ENCODE measurements at regions not wholly inside any gene's neighbourhood (a gene's known extent, or its start where the extent isn't known, plus 50 kb on each side); places are given as distances from the start of the nearest gene placed in this dataset.
"Not testable (repeated sequence)": the region's sequence is repeated elsewhere in the genome, so short reads cannot be mapped to it uniquely, and the experiment has no call there.

DNA sequence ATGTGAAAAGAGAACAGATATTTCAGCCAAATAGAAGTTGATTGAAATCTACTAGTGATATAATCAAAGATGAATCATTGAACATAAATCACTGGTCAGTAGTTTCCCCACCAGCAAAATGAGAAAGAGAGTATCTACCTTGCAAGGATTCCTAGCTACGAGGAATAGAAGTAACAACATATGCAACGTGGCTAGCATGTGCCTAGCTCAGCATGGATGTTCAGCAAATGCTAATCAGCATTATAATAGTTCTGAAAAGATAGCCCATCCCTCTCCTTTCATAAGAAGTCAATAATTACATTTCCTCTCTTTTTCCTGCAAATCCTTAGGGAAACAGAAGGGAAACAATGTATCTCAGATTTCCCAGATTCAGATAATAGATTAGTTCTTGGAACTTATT, 417.2 kb downstream of the SATB2 start:
- intact Hi-C loops (cut with DNase I): no loop called here
- DNase-seq: no peak

DNA sequence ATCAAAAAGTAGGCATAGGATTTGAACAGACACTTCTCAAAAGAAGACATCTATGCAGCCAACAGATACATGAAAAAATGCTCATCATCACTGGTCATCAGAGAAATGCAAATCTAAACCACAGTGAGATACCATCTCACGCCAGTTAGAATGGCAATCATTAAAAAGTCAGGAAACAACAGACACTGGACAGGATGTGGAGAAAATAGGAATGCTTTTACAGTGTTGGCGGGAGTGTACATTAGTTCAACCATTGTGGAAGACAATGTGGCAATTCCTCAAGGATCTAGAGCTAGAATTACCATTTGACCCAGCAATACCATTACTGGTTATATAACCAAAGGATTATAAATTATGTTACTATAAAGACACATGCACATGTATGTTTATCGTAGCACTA, 424.0 kb downstream of the SATB2 start:
- DNase-seq; intact Hi-C loops (cut with DNase I): not testable (repeated sequence)

DNA sequence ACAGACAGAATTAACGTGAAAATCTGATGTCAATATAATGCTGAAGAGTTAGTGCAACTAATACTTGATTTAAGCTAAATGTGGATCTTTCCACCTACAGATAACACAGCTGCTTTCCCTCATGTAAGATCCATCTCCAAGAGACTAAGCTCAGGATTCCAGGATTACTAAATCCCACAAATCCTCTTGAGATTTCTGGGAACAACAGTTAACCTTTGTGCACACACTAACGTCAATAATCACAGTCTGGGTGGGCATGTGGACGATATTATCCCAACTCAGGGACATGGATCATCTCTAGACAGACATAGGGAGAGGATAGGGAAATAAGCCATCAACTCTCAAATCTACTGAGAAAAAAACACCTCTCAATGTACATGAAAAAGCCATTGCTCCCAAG, 432.6 kb downstream of the SATB2 start:
- intact Hi-C loops (cut with DNase I): no loop called here

DNA sequence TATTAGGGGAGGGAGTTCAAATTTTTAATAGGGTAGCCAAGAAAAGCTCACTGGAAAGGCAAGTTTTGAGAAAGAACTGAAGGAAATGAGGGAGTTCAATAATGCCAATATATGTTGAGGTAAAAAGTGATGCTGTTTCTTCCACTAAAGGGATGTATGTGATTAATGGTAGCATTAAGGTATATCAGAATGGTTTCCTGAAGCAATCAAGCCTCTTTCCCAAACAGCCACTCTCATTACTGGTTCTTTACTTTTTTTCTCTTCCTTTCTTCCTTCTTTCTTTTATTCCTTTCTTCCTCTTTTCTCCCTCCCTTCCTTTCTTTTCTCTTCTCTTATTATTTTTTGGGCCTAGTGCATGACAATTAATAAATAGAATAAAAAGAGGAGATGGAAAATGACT, 433.5 kb downstream of the SATB2 start:
- DNase-seq: no peak
- intact Hi-C loops (cut with DNase I): loop anchor here (5.0 kb wide), 1 partner anchor 438 kb away; no protein-coding TSS in a partner anchor

More for the DNA sequence above, 432.6 kb downstream of the SATB2 start:
- DNase-seq: no peak

DNA sequence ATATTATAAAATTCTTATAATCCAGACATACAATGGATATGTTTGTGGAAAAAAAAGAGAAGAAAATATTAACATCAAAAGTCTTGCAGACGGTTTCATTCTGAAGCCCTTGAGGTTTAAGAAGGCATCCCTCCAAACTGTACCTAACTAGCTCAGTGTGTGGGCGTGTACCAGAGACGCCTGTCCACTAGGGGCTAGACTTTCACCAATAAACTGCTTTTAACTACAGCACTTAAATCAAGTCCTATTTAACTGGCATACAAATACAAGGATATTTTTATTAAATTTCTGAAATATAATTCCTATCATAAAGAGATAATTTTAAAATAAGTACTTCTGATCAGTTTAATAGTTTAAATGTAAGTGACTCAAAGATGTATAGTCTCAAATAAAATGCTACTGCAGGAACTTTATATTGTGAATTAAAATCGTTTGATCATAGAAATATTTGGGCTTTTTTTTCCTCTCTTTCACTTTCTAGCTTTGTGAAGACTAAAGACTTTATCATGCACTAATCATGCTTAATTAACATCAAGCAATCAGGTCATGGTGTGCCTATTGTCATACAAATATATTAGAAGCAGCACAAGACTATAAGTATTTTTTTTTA, 437.7 kb downstream of the SATB2 start:
- intact Hi-C loops (cut with DNase I): loop anchor here (5.0 kb wide), 1 partner anchor 442 kb away; no protein-coding TSS in a partner anchor
- peak in 1 of 10 donors; percentile 29 for DNase-seq

DNA sequence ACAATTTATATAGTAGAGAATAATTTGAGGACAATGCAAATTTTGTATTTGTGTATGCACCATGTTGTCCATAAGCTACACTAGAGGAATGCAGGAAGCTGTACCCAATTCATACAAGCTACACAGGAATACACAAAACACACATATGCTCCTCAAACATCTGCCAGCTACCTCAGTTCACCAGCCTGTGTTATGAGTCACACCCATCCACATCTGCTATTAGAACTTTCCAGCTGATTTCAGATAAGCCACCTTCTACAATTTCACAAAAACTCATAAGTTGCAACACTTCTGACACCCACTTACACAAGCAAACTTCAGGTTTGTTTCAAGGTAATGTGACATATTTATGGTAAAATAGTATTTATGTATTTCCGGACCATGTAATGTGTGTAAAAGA, 438.9 kb downstream of the SATB2 start:
- intact Hi-C loops (cut with DNase I): no loop called here
- no peak for DNase-seq

DNA sequence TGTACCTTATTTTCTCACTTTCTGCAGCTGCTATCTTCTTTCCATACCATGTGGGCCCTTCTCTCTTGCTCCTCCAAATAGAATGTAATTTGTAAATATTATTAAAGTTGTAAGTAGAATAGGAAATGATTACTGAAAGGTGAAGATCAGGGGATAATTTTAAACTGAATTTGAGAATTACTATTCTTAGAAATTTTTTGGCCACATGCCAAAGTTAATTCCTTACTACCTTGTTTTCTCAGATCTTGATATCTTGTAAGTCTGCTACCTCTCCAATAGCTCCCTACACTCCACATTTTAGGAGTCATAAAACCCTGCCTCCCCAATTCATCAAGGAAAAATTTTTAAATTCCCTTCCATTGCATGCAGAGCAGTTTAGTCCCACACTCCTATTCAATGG, 442.7 kb downstream of the SATB2 start:
- intact Hi-C loops (cut with DNase I): no loop called here
- DNase-seq: no peak

DNA sequence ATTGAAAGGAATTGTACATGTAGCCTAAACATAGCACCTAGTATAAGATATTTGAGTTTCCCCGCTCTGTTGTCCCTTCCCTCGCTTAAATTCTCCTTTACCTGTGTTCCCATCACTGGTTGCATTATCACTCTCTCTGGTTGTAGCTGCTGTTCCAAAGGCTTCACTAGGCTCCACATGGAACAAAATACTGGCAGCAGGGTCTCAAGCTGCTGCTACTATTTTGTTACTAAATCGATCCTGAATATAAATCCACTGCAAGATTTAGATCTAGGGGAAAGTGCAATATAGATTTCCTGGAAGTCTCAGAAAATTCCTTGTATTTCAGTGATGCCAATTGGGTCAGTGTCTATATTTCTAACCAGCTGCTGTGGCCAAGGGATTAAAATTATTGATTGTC, 443.5 kb downstream of the SATB2 start:
- intact Hi-C loops (cut with DNase I): no loop called here
- no peak for DNase-seq

DNA sequence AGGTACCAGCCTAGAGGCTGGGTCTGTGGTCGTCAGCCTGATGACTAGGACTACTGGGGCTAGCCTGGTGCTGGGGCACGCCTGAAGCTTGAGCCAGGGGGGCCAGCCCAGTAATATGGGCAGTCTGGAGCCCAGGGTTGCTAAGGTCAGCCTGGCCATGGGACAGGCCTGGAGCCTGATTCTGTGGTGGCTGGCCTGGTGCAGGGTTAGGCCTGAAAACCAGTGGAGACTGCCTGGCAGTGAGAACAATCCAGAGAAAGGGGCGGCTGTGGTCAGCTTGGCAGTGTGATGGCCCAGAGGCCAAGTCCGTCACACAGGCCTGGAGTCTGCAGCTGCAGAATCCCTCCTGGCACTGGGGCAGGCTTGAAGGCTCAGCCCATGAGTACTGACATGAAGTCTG, 445.8 kb downstream of the SATB2 start:
- intact Hi-C loops (cut with DNase I): no loop called here

DNA sequence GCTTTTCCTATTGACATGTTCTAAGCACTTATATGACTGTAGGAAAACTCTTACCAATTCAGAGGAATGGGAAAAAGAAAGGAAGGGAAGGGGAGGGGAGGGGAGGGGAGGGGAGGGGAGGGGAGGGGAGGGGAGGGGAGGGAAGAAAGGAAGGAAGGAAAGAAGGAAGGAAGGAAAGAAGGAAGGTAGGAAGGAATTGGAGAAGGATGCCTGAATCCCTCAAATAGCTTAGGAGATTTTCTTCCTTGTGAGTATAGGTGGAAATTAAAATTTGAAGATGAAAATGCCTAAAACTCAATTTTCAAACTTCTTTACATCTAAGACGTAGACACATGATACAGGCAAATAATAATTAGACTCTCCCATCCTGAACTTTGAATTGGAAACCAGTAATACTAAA, 463.1 kb downstream of the SATB2 start:
- intact Hi-C loops (cut with DNase I): no loop called here
- DNase-seq: no peak

More for the DNA sequence above, 445.8 kb downstream of the SATB2 start:
- peak in 1 of 10 donors; percentile 59 for DNase-seq

DNA sequence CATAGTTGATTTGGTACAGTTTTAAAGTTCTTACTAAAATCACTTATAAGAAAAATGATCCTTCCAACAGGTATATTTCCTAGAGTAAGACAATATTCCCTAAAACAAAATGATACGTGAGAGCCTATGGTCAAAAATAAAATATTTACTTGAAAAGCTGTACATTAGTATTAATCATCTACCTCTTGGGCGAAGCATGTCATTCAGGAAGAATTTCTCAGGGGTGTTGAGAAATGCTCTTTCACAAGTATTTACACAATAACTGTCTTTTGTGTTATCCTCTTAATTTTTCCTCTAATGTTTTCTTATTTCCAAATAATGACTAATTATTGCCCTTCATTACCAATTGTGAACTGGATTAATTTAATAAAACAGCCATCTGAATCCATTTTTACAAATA, 466.3 kb downstream of the SATB2 start:
- intact Hi-C loops (cut with DNase I): no loop called here
- DNase-seq: no peak

DNA sequence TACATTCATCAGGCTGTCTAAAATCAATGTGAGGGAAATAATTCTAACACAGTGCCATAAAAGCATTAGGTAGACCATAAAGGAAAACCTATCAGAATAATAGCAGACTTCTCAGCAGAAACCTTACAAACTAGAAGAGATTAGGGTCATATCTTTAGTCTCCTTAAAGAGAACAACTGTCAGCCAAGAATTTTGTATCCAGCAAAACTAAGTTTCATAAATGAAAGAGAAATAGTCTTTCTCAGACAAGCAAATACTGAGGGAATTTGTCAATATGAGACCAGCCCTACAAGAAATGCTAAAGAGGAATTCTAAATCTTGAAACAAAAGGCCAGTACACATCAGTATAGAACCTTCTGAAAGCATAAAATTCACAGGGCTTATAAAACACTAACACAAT, 482.0 kb downstream of the SATB2 start:
- intact Hi-C loops (cut with DNase I): no loop called here
- DNase-seq: no peak

DNA sequence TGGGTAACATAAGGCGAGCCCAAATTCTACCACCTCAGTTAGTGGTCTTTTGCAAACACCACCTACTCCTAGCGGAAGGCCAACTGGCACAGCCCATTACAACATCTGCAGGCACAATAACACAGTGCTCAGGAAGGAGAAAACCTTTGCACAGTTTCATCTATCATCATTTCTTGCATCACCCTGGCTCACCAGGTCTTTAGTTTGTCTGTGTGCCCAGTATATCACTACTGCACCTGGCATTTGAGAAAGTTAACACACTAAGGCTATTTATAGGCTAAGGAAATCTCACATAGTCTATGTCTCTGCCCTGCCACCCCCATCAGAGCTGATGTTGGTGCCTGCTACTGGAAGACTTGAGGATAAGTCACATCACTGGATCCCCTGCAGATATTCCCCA, 484.0 kb downstream of the SATB2 start:
- intact Hi-C loops (cut with DNase I): no loop called here
- no peak for DNase-seq

DNA sequence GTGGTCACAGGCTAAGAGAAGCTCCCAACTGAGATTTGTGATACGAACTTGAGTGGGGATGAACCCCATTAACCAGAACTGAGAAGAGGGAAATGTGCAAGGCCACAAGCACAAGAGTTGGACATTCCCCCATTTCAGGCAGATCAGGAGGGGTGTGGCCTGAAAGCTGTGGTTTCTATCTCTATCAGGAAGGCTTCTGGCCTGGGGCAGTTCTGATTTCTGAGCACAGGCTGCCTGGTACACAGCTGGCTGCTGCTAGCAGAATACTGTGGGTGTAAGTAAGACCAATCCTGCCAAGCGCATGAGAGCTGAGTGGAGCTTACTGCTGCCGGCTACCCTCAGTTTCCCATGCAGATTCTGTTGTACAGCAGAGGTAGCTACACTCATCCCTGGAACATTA, 484.6 kb downstream of the SATB2 start:
- DNase-seq: no peak
- intact Hi-C loops (cut with DNase I): no loop called here

DNA sequence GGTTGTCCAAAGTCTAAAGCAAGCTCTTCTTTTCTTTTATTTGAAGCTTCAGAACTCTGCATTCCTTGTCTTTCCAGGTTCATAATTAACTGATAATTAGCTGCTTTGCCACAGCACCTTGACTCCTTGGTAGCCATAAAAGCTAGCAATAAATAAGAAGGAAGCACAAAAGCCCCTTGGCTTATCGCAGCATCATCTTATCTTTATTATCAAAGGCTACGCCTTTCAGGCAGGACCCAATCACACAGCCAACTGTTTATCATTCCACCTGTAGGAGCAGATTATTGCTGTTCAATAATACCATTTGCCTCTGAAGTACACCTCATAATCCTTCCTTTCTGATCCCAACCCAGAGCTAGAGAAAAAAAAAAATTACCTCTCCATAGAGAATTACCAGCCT, 489.2 kb downstream of the SATB2 start:
- intact Hi-C loops (cut with DNase I): no loop called here
- DNase-seq: no peak

DNA sequence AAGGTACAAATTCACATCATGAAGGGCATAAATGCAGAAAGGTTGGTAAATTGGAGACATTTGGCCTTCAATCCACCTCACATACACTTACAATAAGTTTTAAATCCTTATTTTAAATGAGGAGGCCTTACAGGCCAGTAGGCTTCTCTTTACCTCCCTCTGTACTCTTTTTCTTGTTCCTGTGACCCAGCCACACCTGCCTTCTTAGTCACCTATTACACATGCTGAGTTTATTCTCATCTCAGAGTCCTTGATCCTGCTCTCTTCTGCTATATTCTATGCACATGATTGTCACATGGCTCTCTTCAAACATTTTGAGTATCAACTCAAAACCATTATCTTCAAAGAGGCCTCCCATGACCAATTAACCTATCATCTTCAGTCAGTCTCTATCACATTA, 491.5 kb downstream of the SATB2 start:
- no peak for DNase-seq
- intact Hi-C loops (cut with DNase I): no loop called here

DNA sequence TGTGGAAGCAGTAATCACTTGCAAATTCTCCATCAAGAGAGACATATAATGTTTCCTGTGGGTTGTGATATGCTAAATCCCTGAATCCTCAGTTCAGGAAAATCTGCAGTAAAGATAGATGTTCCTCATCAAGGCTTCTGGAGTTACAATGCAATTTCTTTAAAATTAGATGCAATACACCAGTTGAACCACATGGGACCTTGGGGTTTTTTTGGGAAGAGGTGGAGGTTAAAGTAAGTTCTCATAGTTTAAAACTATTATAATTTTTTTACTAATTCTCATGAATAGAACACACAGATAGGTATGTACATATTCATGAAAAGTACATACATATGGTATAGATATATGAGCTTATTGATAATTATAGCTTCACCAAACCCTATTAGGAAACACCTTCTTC, 496.2 kb downstream of the SATB2 start:
- intact Hi-C loops (cut with DNase I): no loop called here
- DNase-seq: no peak

DNA sequence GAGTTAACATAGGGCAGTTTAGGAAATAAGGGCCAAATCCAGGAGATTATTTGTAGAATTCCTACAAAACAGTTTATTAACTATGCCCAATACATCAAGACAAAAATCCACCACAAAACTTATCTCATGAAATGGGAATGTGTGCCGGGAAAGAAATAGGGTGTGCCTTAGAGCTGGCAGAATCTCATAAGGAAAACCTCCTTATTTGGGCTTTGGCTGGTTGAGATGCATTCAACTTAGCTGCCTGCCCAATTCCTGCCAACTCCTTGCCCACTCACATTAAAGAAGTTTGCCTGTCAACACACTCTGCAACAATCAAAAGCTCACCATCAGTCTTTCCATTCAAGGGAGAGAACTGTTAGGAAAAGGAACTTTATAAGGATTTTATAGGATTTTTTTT, 500.6 kb downstream of the SATB2 start:
- DNase-seq: no peak
- intact Hi-C loops (cut with DNase I): no loop called here

DNA sequence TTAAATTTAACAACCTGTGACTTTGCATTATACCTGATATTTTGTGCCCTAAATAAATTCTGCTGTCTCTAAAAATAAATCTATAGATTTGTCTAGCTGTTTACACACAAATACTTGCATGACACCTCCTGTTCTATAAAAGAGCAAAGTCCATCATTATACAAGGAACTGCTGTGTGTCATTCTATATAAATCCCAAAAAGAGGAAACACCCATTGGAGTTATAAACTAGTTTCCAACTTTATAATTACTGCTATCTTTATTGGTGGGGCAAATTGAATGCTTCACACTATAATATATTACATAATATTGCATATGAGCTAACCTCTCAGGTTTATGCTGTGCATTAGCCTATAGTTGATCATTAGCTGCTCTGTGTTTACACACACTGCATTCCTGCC, 504.4 kb downstream of the SATB2 start:
- no peak for DNase-seq
- intact Hi-C loops (cut with DNase I): no loop called here

DNA sequence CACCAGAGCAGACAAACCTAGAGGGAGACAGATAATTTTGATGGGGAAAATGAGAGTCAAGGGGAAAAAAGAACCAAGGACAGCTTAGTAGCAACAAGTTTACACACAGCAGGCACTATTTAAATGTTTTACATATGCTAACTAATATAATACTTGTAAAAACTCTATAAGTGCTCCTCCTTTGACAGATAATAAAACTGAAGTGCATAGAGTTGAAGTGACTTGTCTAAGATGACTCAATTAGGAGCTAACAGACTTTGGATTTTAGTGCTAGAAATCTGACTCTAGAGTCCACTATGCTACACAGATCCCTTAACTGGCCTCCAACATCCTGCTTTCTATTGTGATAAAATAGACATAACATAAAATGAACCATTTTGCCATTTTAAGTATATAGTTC, 506.9 kb downstream of the SATB2 start:
- intact Hi-C loops (cut with DNase I): no loop called here
- DNase-seq: no peak

DNA sequence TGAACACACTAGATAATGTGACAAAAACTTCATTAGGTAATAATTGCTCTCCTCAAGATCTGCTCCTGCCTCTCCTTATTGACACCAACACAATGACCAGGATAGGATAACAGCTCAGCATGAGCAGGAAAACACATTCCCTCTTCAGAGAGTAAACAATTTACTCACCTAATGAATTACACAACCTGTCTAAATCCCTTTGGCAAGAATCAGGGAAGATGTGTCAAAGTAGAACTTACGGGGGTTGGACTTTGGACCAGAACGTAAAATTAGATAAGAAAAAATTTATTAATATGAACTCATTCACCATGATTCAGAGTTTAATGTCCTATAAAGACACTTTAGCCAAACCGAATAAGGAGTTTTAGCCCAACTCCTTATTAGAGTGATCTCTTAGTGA, 512.2 kb downstream of the SATB2 start:
- intact Hi-C loops (cut with DNase I): no loop called here
- DNase-seq: no peak

DNA sequence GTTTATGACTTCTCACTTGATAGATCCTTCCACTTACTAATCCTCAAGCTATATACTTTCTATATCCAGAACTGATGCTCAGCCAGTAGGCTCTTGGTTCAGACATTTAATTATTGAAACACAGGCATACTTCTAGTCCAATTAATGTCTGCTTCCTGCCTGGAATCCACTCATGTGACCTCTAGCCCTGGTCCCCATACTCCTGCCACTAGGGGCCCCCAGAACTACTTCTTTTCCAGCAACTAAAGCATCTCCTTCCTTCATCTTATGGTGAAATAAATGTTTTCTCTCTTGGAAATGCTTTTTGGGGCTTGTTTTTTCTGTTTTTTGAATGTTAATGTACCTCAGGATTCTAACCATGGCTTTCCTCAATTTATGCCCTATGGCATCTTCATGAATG, 527.6 kb downstream of the SATB2 start:
- intact Hi-C loops (cut with DNase I): no loop called here
- no peak for DNase-seq

DNA sequence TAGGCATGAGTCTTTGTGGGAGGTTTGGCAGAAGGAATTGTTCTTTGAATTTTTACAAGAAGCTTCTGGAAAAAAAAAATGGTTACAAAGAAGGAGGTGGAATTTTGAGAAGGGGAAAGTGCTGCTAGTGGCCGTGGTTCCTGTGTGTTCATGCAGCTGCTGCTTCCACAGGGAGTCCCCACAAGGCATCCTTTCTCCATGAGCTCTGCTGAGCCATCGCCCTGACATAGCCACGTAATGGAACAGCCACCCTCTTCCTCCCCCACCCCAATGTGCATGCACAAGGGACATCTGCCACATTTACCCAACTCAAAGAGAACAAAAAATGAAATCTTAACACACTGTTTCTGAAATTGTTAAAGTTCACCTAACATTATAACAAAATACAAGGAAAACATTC, 529.7 kb downstream of the SATB2 start:
- DNase-seq: peak in 8 of 10 donors; percentile 14 to 90 (median 50)
- intact Hi-C loops (cut with DNase I): no loop called here

All from posterior cingulate gyrus (tissue), 11 donors.